WTC11 (cell line): ENCODE measurements at regions not wholly inside any gene's neighbourhood (a gene's known extent, or its start where the extent isn't known, plus 50 kb on each side); places are given as distances from the start of the nearest gene placed in this dataset.
A peak's percentile ranks its signal among the peaks of the same experiment; 100 is the strongest.

Experiments
- ATAC-seq: fragments of 200-7000 bp; cut with Tn5 transposase; 2 replicates; pipeline ENCODE4 v1.10.0; 2021; ENCODE audit warnings: mild to moderate bottlenecking, moderate library complexity
- CTCF ChIA-PET: fragments of 300-600 bp; sonication (Branson Sonifier 250); formaldehyde crosslinking; loops from one replicate; lab custom pipeline; 2021; ENCODE audit warnings: antibody characterized with exemption; lab: Charles Lee
- POLR2A ChIA-PET: fragments of 350-600 bp; sonication (Branson Sonifier 250); formaldehyde crosslinking; loops from one replicate; lab custom pipeline; 2021; ENCODE audit warnings: antibody characterized with exemption; lab: Charles Lee
- DNase-seq: peaks from one replicate; pipeline ENCODE4 v3.0.0; 2021; ENCODE audit warnings: low spot score
- H3K27ac Mint-ChIP-seq: 2 replicates; pipeline ENCODE4 v1.8.0; 2021; ENCODE audit warnings: mixed read lengths
- H3K27me3 Mint-ChIP-seq: 2 replicates; pipeline ENCODE4 v1.8.0; 2021; ENCODE audit warnings: low read depth, mild to moderate bottlenecking, moderate library complexity, mixed read lengths
- H3K36me3 Mint-ChIP-seq: 2 replicates; pipeline ENCODE4 v1.8.0; 2021; ENCODE audit warnings: mixed read lengths
- H3K4me1 Mint-ChIP-seq: 2 replicates; pipeline ENCODE4 v1.8.0; 2022; ENCODE audit warnings: mixed read lengths
- H3K4me3 Mint-ChIP-seq: 2 replicates; pipeline ENCODE4 v1.8.0; 2021; ENCODE audit warnings: mild to moderate bottlenecking, moderate library complexity, mixed read lengths
- H3K9me3 Mint-ChIP-seq: 2 replicates; pipeline ENCODE4 v1.8.0; 2021; ENCODE audit warnings: mixed read lengths
- AFF4 ChIP-seq: sonication (generic); formaldehyde crosslinking; IDR thresholded peaks from 2 replicates; pipeline ENCODE4 v1.8.1; 2023; ENCODE audit warnings: mild to moderate bottlenecking, missing genetic modification reagents, borderline replicate concordance
- CBFB ChIP-seq: sonication (generic); formaldehyde crosslinking; IDR thresholded peaks from 2 replicates; pipeline ENCODE4 v1.8.1; 2022; ENCODE audit warnings: mild to moderate bottlenecking, low read depth, missing genetic modification reagents
- CDX4 ChIP-seq: fragments of 250-450 bp; sonication (Bioruptor Pico); IDR thresholded peaks from 2 replicates; pipeline ENCODE4 v1.9.0; 2021; ENCODE audit warnings: moderate library complexity, mild to moderate bottlenecking, inconsistent platforms, borderline replicate concordance
- E2F5 ChIP-seq: sonication (generic); formaldehyde crosslinking; IDR thresholded peaks from 2 replicates; pipeline ENCODE4 v1.8.1; 2022; ENCODE audit warnings: mild to moderate bottlenecking, moderate library complexity, missing genetic modification reagents
- EMX1 ChIP-seq: fragments of 250-450 bp; sonication (Bioruptor Pico); IDR thresholded peaks from 2 replicates; pipeline ENCODE4 v1.8.0; 2021; ENCODE audit warnings: mild to moderate bottlenecking
- FOXJ3 ChIP-seq: sonication (generic); formaldehyde crosslinking; IDR thresholded peaks from 2 replicates; pipeline ENCODE4 v1.9.0; 2021; ENCODE audit warnings: missing genetic modification reagents, mild to moderate bottlenecking, borderline replicate concordance
- FOXP1 ChIP-seq: sonication (generic); formaldehyde crosslinking; IDR thresholded peaks from 2 replicates; pipeline ENCODE4 v1.8.0; 2022; ENCODE audit warnings: missing genetic modification reagents, mild to moderate bottlenecking, moderate library complexity, borderline replicate concordance
- FOXP4 ChIP-seq: sonication (generic); formaldehyde crosslinking; IDR thresholded peaks from 2 replicates; pipeline ENCODE4 v1.8.0; 2022; ENCODE audit warnings: mild to moderate bottlenecking, missing genetic modification reagents
- GABPB1 ChIP-seq: sonication (generic); formaldehyde crosslinking; IDR thresholded peaks from 2 replicates; pipeline ENCODE4 v1.8.1; 2023; ENCODE audit warnings: mild to moderate bottlenecking, missing genetic modification reagents
- MXD4 ChIP-seq: fragments of 250-450 bp; sonication (Bioruptor Pico); IDR thresholded peaks from 2 replicates; pipeline ENCODE4 v1.8.0; 2021; ENCODE audit warnings: mild to moderate bottlenecking, moderate library complexity, borderline replicate concordance
- NFATC4 ChIP-seq: fragments of 250-450 bp; sonication (Bioruptor Pico); IDR thresholded peaks from 2 replicates; pipeline ENCODE4 v1.9.0; 2021; ENCODE audit warnings: mild to moderate bottlenecking
- NFE2L1 ChIP-seq: sonication (generic); formaldehyde crosslinking; IDR thresholded peaks from 2 replicates; pipeline ENCODE4 v1.8.1; 2023; ENCODE audit warnings: missing genetic modification reagents
- PRDM15 ChIP-seq: sonication (generic); formaldehyde crosslinking; IDR thresholded peaks from 2 replicates; pipeline ENCODE4 v1.8.0; 2022; ENCODE audit warnings: missing genetic modification reagents
- RELA ChIP-seq: sonication (generic); formaldehyde crosslinking; IDR thresholded peaks from 2 replicates; pipeline ENCODE4 v1.8.1; 2022; ENCODE audit warnings: missing genetic modification reagents, mild to moderate bottlenecking, borderline replicate concordance
- SMAD4 ChIP-seq: sonication (generic); formaldehyde crosslinking; IDR thresholded peaks from 2 replicates; pipeline ENCODE4 v1.8.0; 2022; ENCODE audit warnings: mild to moderate bottlenecking, missing genetic modification reagents
- SOX15 ChIP-seq: fragments of 250-450 bp; sonication (Bioruptor Pico); IDR thresholded peaks from 2 replicates; pipeline ENCODE4 v1.9.0; 2021; ENCODE audit warnings: mild to moderate bottlenecking
- ZMAT4 ChIP-seq: fragments of 250-450 bp; sonication (Bioruptor Pico); IDR thresholded peaks from 2 replicates; pipeline ENCODE4 v1.9.0; 2021; ENCODE audit warnings: mild to moderate bottlenecking
- ZNF138 ChIP-seq: sonication (generic); formaldehyde crosslinking; conservative IDR thresholded peaks from 2 replicates; pipeline ENCODE4 v1.8.1; 2022; ENCODE audit warnings: mild to moderate bottlenecking, moderate library complexity, missing genetic modification reagents
- ZNF317 ChIP-seq: sonication (generic); formaldehyde crosslinking; IDR thresholded peaks from 2 replicates; pipeline ENCODE4 v1.8.1; 2023; ENCODE audit warnings: low read depth, mild to moderate bottlenecking, moderate library complexity, missing genetic modification reagents, borderline replicate concordance
- ZNF416 ChIP-seq: fragments of 250-450 bp; sonication (Bioruptor Pico); IDR thresholded peaks from 2 replicates; pipeline ENCODE4 v1.9.0; 2021; ENCODE audit warnings: mild to moderate bottlenecking, inconsistent platforms

GRCh38 chrX:126376465-126376864, 176.1 kb downstream of the DCAF12L1 start:
- Mint-ChIP-seq H3K4me1 (no peaks in the 10 kb centered on the region), H3K36me3 (peaks cover 9% of the 10 kb centered on the region), H3K4me3 (no peak overlapping the region), H3K27me3 (no peaks in the 10 kb centered on the region), H3K27ac (no peak overlapping the region), H3K9me3 (peaks cover 18% of the 10 kb centered on the region)
- POLR2A ChIA-PET: no interaction called here
- ATAC-seq: peak; percentile 88
- peak; percentile 10 for DNase-seq
- TF ChIP-seq CDX4 (CRISPR knock-in tag): no peak
- TF ChIP-seq AFF4 (CRISPR knock-in tag): no peak
- TF ChIP-seq ZNF317 (CRISPR knock-in tag): no peak
- no peak for TF ChIP-seq NFATC4 (CRISPR knock-in tag)
- TF ChIP-seq FOXJ3: no peak
- TF ChIP-seq ZMAT4 (CRISPR knock-in tag): no peak
- no peak for TF ChIP-seq GABPB1 (CRISPR knock-in tag)
- TF ChIP-seq EMX1 (CRISPR knock-in tag): no peak
- TF ChIP-seq CBFB: no peak
- no peak for TF ChIP-seq E2F5 (CRISPR knock-in tag)
- TF ChIP-seq FOXP4 (CRISPR knock-in tag): no peak
- no peak for TF ChIP-seq RELA (CRISPR knock-in tag)
- TF ChIP-seq ZNF138: no peak
- no peak for TF ChIP-seq FOXP1 (CRISPR knock-in tag)
- no peak for TF ChIP-seq ZNF416
- TF ChIP-seq PRDM15 (CRISPR knock-in tag): no peak
- no peak for TF ChIP-seq NFE2L1 (CRISPR knock-in tag)
- TF ChIP-seq SMAD4 (CRISPR knock-in tag): no peak
- no peak for TF ChIP-seq SOX15 (CRISPR knock-in tag)
- no peak for TF ChIP-seq MXD4
- CTCF ChIA-PET: no interaction called here
